GM12874 (cell line): ENCODE measurements at regions not wholly inside any gene's neighbourhood (a gene's known extent, or its start where the extent isn't known, plus 50 kb on each side); places are given as distances from the start of the nearest gene placed in this dataset.

Experiments
- CTCF ChIP-seq: IDR thresholded peaks from 2 replicates; pipeline ENCODE4 v1.5.1; 2011; ENCODE audit warnings: low read depth, mild to moderate bottlenecking, control low read depth, low read length, moderate library complexity; ENCODE audit not compliant: insufficient read depth

- TF ChIP-seq CTCF, result no peak
Observed at GRCh38 chr1:30427545-30427944, 295.8 kb downstream of the MATN1 start.

GRCh38 chr1:30425046-30425445, 298.3 kb downstream of the MATN1 start:
- TF ChIP-seq CTCF, result no peak

- no peak for TF ChIP-seq CTCF
Observed at GRCh38 chr1:30423570-30423969, 299.8 kb downstream of the MATN1 start.

GRCh38 chr1:30422251-30422650, 301.1 kb downstream of the MATN1 start:
- TF ChIP-seq CTCF, result no peak

- TF ChIP-seq CTCF, result no peak
Observed at GRCh38 chr1:30420519-30421050, 302.8 kb downstream of the MATN1 start.

GRCh38 chr1:30419831-30420230, 303.6 kb downstream of the MATN1 start:
- TF ChIP-seq CTCF, result no peak

GRCh38 chr1:30418939-30419720, 304.3 kb downstream of the MATN1 start:
- TF ChIP-seq CTCF, result no peak
